Esophagus squamous epithelium (tissue), 4 donors: ENCODE measurements at regions not wholly inside any gene's neighbourhood (a gene's known extent, or its start where the extent isn't known, plus 50 kb on each side); places are given as distances from the start of the nearest gene placed in this dataset.

Experiments
- CTCF ChIP-seq, 6 experiments: fragments of 450-650 bp in 4 of 6; fragments of 200-600 bp in 2 of 6; sonication (generic) in 2 of 6; IDR thresholded peaks; one replicate each; pipeline ENCODE4 v1.5.1; 2016 to 2019; ENCODE audit warnings: antibody characterized with exemption in 6 of 6, mild to moderate bottlenecking in 4 of 6, moderate library complexity in 4 of 6
- POLR2A ChIP-seq, 4 donors: fragments of 450-650 bp; IDR thresholded peaks; one replicate each; pipeline ENCODE4 v1.6.1; 2017; ENCODE audit warnings: antibody characterized with exemption in 4 of 4, mild to moderate bottlenecking in 4 of 4, moderate library complexity in 3 of 4

- TF ChIP-seq CTCF (IDR thresholded peaks at IDR 0.05) = no peak
- no peak for TF ChIP-seq POLR2A (IDR thresholded peaks at IDR 0.05)
These were observed 438.0 kb upstream of the WWC1 start for GRCh38 chr5:167853421-167853820.
